K562 (cell line): ENCODE measurements at regions not wholly inside any gene's neighbourhood (a gene's known extent, or its start where the extent isn't known, plus 50 kb on each side); places are given as distances from the start of the nearest gene placed in this dataset.

Experiments used
- ATAC-seq: fragments of 200-7000 bp; cut with Tn5 transposase; 3 replicates; pipeline ENCODE4 v1.9.1; 2020; ENCODE audit warnings: moderate library complexity
- BruUV-seq: library from RNA; stranded (reverse); fragments of 400-500 nt; replicated peaks from 2 replicates; lab custom pipeline; 2021; lab: Mats Ljungman, UMichigan
- CTCF ChIA-PET: fragments of 300-600 bp; formaldehyde crosslinking; extraction: SDS; loops from one replicate; lab custom pipeline; 2021; ENCODE audit warnings: low intra/inter-chr PET ratio; lab: Yijun Ruan, JAX
- POLR2A ChIA-PET: fragments of 300-600, 350-650 bp; sonication (Branson Sonifier 250); formaldehyde crosslinking; extraction: SDS; loops from one replicate; lab custom pipeline; 2021; ENCODE audit warnings: antibody characterized with exemption, inconsistent platforms; lab: Yijun Ruan, JAX
- DNase-seq, 4 experiments: peaks; one replicate each; pipeline versions ENCODE4 v3.0.0 to v3.0.0-alpha.2; 2011 to 2018; ENCODE audit warnings: low spot score in 3 of 4, mixed read lengths in 3 of 4; ENCODE audit errors: extremely low read depth in 1 of 4
- FAIRE-seq: peaks from 2 replicates; lab custom pipeline; 2011; peaks lifted over from hg19 to GRCh38; lab: Jason Lieb, UNC
- H2AFZ ChIP-seq: 2 replicates; pipeline ENCODE4 v1.6.0; 2011; ENCODE audit warnings: low read depth, low read length, control low read depth, inconsistent platforms
- H3K27ac ChIP-seq: fragments of 200-600 bp; 3 replicates; pipeline ENCODE4 v1.8.0; 2011; ENCODE audit warnings: low read depth, mild to moderate bottlenecking, control low read depth, inconsistent platforms, low read length, moderate library complexity, mixed read lengths; ENCODE audit errors: extremely low read depth
- H3K27me3 ChIP-seq, 2 experiments: fragments of 300-600 bp in 1 of 2; 2 replicates in 1 of 2; 3 replicates in 1 of 2; pipeline versions ENCODE4 v1.6.0 to v1.8.0; 2011; ENCODE audit warnings: inconsistent platforms in 2 of 2, low read length in 2 of 2, mild to moderate bottlenecking in 1 of 2, mixed read lengths in 1 of 2, moderate library complexity in 1 of 2; ENCODE audit not compliant: control insufficient read depth in 2 of 2, insufficient read depth in 2 of 2
- H3K36me3 ChIP-seq: fragments of 300-600 bp; 3 replicates; pipeline ENCODE4 v1.8.0; 2011; ENCODE audit warnings: mild to moderate bottlenecking, low read length, inconsistent platforms; ENCODE audit not compliant: control insufficient read depth, insufficient read depth
- H3K4me1 ChIP-seq, 2 experiments: fragments of 200-600 bp in 1 of 2; replicated peaks in 1 of 2; 2 replicates in 1 of 2; 3 replicates in 1 of 2; pipeline versions ENCODE4 v1.5.1 to v1.8.0; 2011; ENCODE audit warnings: inconsistent platforms in 2 of 2, low read length in 2 of 2, mild to moderate bottlenecking in 1 of 2, mixed read lengths in 1 of 2, moderate library complexity in 1 of 2; ENCODE audit not compliant: control insufficient read depth in 2 of 2, insufficient read depth in 2 of 2
- H3K4me2 ChIP-seq: 2 replicates; pipeline ENCODE4 v1.6.1; 2011; ENCODE audit warnings: low read length, control low read depth, inconsistent platforms, mixed read lengths; ENCODE audit not compliant: insufficient read depth
- H3K4me3 ChIP-seq: fragments of 200-600 bp; sonication (generic), shearing (Covaris generic); 2 replicates; pipeline ENCODE4 v1.5.1; 2016; ENCODE audit warnings: control low read depth, inconsistent platforms
- H3K79me2 ChIP-seq: fragments of 200-600 bp; 3 replicates; pipeline ENCODE4 v1.8.0; 2011; ENCODE audit warnings: low read length, inconsistent platforms; ENCODE audit not compliant: control insufficient read depth, insufficient read depth
- H3K9ac ChIP-seq, 2 experiments: 2 replicates each; pipeline versions ENCODE4 v1.6.0 to v1.6.1; 2011; ENCODE audit warnings: low read depth in 2 of 2, low read length in 2 of 2, control low read depth in 1 of 2, inconsistent platforms in 1 of 2, mild to moderate bottlenecking in 1 of 2, mixed read lengths in 1 of 2; ENCODE audit not compliant: insufficient read depth in 1 of 2
- H3K9me1 ChIP-seq: one replicate; pipeline ENCODE4 v1.6.0; 2011; ENCODE audit warnings: inconsistent platforms, mild to moderate bottlenecking, low read length, moderate library complexity; ENCODE audit not compliant: control insufficient read depth, insufficient read depth
- H3K9me3 ChIP-seq: replicated peaks from 2 replicates; pipeline ENCODE4 v1.5.1; 2011; ENCODE audit warnings: low read depth, low read length, inconsistent platforms; ENCODE audit not compliant: control insufficient read depth, insufficient read depth
- H4K20me1 ChIP-seq: replicated peaks from 2 replicates; pipeline ENCODE4 v1.6.1; 2011; ENCODE audit warnings: low read length, inconsistent platforms, mixed read lengths; ENCODE audit not compliant: control insufficient read depth, insufficient read depth
- ARID1B ChIP-seq: fragments of 450-650 bp; IDR thresholded peaks from 2 replicates; pipeline ENCODE4 v1.6.1; 2016; ENCODE audit warnings: antibody characterized with exemption, mild to moderate bottlenecking, inconsistent platforms
- FOXA1 ChIP-seq: fragments of 450-650 bp; IDR thresholded peaks from 2 replicates; pipeline ENCODE4 v1.6.1; 2016; ENCODE audit warnings: mild to moderate bottlenecking, borderline replicate concordance
- GABPB2 ChIP-seq: fragments of 250-450 bp; sonication (Bioruptor Pico); conservative IDR thresholded peaks from 2 replicates; pipeline ENCODE4 v1.5.1; 2021; ENCODE audit warnings: mild to moderate bottlenecking
- HNRNPH1 ChIP-seq: fragments of 200-400 bp; formaldehyde crosslinking; optimal IDR thresholded peaks from 2 replicates; pipeline ENCODE3; 2017; ENCODE audit warnings: low read depth, mild to moderate bottlenecking, low read length, moderate library complexity
- KLF1 ChIP-seq: fragments of 450-650 bp; IDR thresholded peaks from 2 replicates; pipeline ENCODE4 v1.6.1; 2016; ENCODE audit warnings: missing genetic modification characterization, missing compliant biosample characterization
- NFRKB ChIP-seq: fragments of 450-650 bp; IDR thresholded peaks from 2 replicates; pipeline ENCODE4 v1.6.1; 2016; ENCODE audit warnings: low read depth
- SMC3 ChIP-seq: conservative IDR thresholded peaks from 2 replicates; pipeline ENCODE4 v1.6.1; 2011; ENCODE audit warnings: low read depth, low read length, improper control_type of control experiment; ENCODE audit not compliant: insufficient read depth
- WGBS: fragments of 100-300 bp; shearing (Covaris generic); methylation state at CpG from one replicate; pipeline ENCODE4 v1.1.6; 2016; ENCODE audit warnings: low coverage, mixed read lengths; ENCODE audit not compliant: insufficient coverage; ENCODE audit errors: missing lambda C conversion rate; 5-methylcytosine and 5-hydroxymethylcytosine counted together
- in situ Hi-C: fragments of 300-500 bp; cut with MboI; formaldehyde crosslinking; loops from 4 replicates; pipeline ENCODE4 v1.15.0; 2018; ENCODE audit warnings: inconsistent platforms, mixed read lengths
- intact Hi-C: fragments of 100-400 bp; cut with micrococcal nuclease; formaldehyde crosslinking; loops from 2 replicates; pipeline ENCODE4 v1.14.2; 2022
- TF ChIP-seq, protein P1 (sequence below): sonication (generic); formaldehyde crosslinking; IDR thresholded peaks from 2 replicates; pipeline ENCODE4 v1.5.0; 2020; ENCODE audit warnings: missing genetic modification reagents

DNA sequence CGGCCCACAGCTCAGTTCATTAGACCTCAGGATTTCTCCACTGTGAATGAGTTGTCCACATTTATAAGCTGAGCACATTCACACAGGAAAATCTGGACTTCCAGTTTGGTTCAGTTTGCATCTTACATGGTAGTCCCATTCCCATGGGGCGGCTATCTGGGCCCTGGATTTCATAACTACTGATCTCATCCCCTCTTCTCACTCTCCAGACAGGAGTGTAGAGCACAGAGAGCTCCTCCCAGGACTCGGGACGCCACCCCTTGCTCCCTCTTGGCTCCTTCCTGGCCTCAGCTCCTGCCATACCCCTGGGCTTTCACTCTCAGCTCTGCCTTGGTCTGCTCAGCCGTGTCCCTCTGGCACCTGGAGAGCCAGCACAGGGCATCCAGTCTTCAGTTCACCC lies 117.6 kb upstream of the TCERG1L start:
- Histone ChIP-seq H3K4me2 (no peak overlapping the region), H3K4me3 (no peak overlapping the region), H3K27me3 (peaks cover 0 to 33% of the 10 kb centered on the region in 2 experiments; a peak in 3 of 5 replicates), H3K9me3 (no peaks in the 10 kb centered on the region), H3K9ac (no peak overlapping the region), H3K9me1 (no peaks in the 10 kb centered on the region)
- FAIRE-seq, result no peak
- in situ Hi-C loops, result no loop called here
- ChIA-PET CTCF (no interaction called here), POLR2A (interaction anchor here (0.7 kb wide), 1 partner anchor 8 kb away, joined by 3 read pairs; no protein-coding TSS in a partner anchor)
- TF ChIP-seq GABPB2 (CRISPR knock-in tag) (no peak), KLF1 (tag) (no peak)
- TF ChIP-seq, protein P1, sequence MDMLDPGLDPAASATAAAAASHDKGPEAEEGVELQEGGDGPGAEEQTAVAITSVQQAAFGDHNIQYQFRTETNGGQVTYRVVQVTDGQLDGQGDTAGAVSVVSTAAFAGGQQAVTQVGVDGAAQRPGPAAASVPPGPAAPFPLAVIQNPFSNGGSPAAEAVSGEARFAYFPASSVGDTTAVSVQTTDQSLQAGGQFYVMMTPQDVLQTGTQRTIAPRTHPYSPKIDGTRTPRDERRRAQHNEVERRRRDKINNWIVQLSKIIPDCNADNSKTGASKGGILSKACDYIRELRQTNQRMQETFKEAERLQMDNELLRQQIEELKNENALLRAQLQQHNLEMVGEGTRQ, result no peak
- TF ChIP-seq, all 486 proteins: peak for 0
- H3K27ac ChIP-seq, result no peak overlapping the region
- intact Hi-C loops, result no loop called here
- H2AFZ ChIP-seq, result no peak overlapping the region
- no peaks in the 10 kb centered on the region for H3K79me2 ChIP-seq
- no peaks in the 10 kb centered on the region for H3K36me3 ChIP-seq
- BruUV-seq, result no TSS peak
- WGBS, result 0% methylated on average over 2 of the region's 5 CpGs
- no peak for ATAC-seq
- H4K20me1 ChIP-seq, result no peaks in the 10 kb centered on the region; the same call in 1 of the 2 replicates
- no peaks in the 10 kb centered on the region for H3K4me1 ChIP-seq
- no peak for DNase-seq

DNA sequence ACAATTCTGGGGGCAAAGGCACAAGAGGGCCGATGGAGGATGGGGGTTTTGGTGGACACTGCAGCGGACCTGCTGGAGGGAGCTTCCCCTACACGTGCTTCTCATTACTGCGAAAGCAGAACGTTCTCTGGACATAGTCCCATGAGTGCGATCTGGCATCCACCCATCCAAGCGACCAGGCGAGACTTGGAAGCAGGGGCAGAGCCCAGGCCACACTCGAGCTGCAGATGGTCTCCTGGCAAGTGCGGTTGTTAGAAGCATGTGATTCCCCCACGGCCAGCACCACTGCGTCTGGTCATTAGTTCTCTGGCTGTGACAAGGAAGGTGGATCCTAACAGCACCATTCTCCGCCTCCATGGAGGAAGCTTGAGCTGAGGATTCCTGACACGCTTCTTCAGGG lies 118.4 kb upstream of the TCERG1L start:
- no peak for TF ChIP-seq HNRNPH1
- no peak for TF ChIP-seq ARID1B
- TF ChIP-seq NFRKB, result no peak
- no peak for TF ChIP-seq SMC3
- no peak for TF ChIP-seq FOXA1
- TF ChIP-seq, all 486 proteins: peak for 0
- Histone ChIP-seq H3K79me2 (no peaks in the 10 kb centered on the region), H3K36me3 (no peaks in the 10 kb centered on the region), H3K9me1 (no peaks in the 10 kb centered on the region), H3K9ac (no peak overlapping the region), H4K20me1 (no peaks in the 10 kb centered on the region; the same call in 1 of the 2 replicates), H3K4me1 (no peaks in the 10 kb centered on the region), H3K27ac (no peak overlapping the region), H3K4me3 (no peak overlapping the region), H3K27me3 (peaks cover 0 to 25% of the 10 kb centered on the region in 2 experiments; a peak in 3 of 5 replicates), H3K9me3 (no peaks in the 10 kb centered on the region), H3K4me2 (no peak overlapping the region), H2AFZ (no peak overlapping the region)
- CTCF ChIA-PET, result no interaction called here
- no TSS peak for BruUV-seq
- intact Hi-C loops (no loop called here), in situ Hi-C loops (no loop called here)
- DNase-seq, result no peak
- no peak for FAIRE-seq
- POLR2A ChIA-PET, result interaction anchor here (0.6 to 0.7 kb wide), 2 partner anchors 121 to 380 kb away, joined by 3 read pairs; no protein-coding TSS in a partner anchor
- WGBS, result 3% methylated on average over 11 of the region's 14 CpGs
- ATAC-seq, result no peak
